GM19240 (cell line): ENCODE measurements at regions not wholly inside any gene's neighbourhood (a gene's known extent, or its start where the extent isn't known, plus 50 kb on each side); places are given as distances from the start of the nearest gene placed in this dataset.

Source experiments
- DNase-seq: peaks from one replicate; pipeline ENCODE4 v3.0.0; 2011; ENCODE audit warnings: low spot score; ENCODE audit not compliant: insufficient read length

- DNase-seq: no peak
Measured at GRCh38 chr2:611519-611918, 65.7 kb downstream of the TMEM18 start.

- no peak for DNase-seq
Measured at GRCh38 chr2:610491-610890, 66.7 kb downstream of the TMEM18 start.

DNA sequence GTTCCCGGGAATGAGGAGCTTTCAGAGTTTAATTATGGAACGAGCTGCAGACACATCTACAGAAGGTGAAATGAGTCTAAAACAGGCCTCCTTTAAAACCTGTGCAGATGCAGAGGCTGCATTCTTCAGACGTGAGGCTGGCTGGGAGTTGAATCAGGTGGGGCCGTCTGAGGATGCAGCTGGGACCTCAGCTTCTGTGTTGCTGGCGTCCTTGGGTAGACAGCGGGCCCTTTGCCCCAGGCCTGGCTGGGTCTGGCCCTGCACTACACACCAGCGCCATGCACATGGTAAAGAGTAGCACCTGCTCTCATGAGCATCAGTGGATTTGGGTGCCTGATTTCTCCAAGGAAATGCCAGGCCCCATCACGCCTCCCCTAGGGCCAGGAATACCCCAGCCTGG is 67.3 kb downstream of the TMEM18 start:
- DNase-seq: no peak

DNA sequence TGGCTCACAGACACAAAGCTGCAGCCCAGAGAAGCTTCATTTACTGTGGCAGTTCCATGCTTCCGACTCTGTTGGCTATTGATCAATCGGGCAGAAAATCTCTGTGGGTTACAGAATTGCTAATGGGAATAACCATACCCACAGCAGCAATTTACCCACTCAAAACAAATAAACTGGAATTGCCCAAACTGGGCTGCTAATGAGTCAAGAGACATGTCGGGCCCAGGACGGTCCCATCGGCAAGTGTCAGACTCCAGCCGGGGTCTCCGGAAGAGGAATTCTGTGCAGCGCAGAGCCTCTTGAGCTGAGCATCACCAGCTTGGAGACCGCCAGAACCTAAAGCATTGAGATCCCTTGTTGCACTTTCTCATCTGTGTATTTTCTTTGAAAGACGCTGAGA is 67.8 kb downstream of the TMEM18 start:
- DNase-seq: no peak

DNA sequence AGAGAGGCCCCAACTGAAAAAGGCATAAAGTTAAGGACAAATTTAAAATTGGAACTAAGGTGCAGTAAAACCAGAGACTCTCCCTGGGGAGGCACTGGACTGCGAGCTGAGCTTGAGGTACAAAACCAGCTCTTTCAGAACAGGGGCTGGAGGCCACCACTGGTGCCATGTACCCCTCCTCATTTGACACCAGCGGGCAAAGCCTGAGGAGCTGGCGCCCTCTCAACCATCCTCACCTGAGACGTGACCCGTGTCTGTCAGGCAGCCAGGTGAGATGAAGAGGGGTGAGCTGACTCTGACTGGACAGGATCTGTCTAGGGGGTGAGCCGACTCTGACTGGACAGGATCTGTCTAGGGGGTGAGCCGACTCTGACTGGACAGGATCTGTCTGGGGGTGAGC is 68.5 kb downstream of the TMEM18 start:
- no peak for DNase-seq

DNA sequence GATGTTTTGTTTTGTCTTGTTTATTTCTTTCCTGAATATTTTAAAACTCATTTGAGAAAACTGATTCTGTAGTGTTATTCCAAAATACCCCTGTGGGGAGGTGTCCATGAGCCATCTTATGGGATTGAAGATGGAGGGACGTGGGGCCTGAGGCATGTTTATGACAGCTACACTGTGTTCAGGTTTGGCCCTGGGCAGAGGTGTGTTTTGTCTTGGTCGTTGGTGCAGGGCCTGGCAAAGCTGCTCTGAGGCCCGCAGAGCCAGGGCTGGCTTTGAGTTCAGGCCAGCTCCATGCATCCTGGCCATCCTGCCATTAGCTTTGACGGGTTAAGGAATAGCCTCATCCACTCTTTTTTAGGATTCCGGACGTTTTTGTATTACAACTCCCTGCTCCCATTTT is 68.9 kb downstream of the TMEM18 start:
- no peak for DNase-seq

- DNase-seq: no peak
Measured at GRCh38 chr2:607709-608108, 69.5 kb downstream of the TMEM18 start.

- no peak for DNase-seq
Measured at GRCh38 chr2:607172-607571, 70.0 kb downstream of the TMEM18 start.

- DNase-seq: no peak
Measured at GRCh38 chr2:605674-606608, 71.3 kb downstream of the TMEM18 start.

- DNase-seq: no peak
Measured at GRCh38 chr2:604854-605524, 72.2 kb downstream of the TMEM18 start.

GRCh38 chr2:604385-604784 is 72.8 kb downstream of the TMEM18 start:
- no peak for DNase-seq

DNA sequence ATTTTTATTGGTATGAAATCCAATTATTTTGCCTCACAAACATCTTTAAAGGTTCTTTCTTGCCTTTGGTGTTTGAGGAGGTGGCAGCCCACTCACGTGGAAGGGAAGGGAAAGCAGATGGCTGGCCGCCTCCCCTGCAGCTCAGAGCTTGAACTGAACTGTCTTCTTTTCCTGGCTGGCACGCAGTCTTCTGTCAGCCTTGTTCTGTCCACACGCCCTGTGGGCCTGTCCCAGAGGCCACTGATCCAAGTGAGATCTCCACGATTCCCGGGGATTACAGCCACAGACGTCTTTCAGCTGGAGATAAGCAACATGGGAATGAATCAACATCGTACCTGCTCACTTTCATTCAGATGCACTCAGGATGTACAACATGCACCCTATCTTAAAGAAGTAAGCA is 73.3 kb downstream of the TMEM18 start:
- no peak for DNase-seq

DNA sequence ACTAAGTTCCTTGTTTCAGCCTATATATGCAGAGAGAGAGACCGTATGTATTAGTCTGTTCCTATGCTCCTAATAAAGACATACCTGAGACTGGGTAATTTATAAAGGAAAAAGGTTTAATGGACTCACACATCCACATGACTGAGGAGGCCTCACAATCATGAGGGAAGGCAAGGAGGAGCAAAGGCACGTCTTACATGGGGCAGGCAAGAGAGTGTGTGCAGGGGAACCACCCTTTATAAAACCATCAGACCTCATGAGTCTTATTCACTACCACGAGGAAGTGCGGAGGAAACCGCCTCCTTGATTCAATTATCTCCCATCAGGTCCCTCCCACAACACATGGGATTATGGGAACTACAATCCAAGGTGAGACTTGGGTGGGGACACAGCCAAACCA is 73.8 kb downstream of the TMEM18 start:
- DNase-seq: no peak

GRCh38 chr2:602571-603359 is 74.4 kb downstream of the TMEM18 start:
- DNase-seq: no peak

DNA sequence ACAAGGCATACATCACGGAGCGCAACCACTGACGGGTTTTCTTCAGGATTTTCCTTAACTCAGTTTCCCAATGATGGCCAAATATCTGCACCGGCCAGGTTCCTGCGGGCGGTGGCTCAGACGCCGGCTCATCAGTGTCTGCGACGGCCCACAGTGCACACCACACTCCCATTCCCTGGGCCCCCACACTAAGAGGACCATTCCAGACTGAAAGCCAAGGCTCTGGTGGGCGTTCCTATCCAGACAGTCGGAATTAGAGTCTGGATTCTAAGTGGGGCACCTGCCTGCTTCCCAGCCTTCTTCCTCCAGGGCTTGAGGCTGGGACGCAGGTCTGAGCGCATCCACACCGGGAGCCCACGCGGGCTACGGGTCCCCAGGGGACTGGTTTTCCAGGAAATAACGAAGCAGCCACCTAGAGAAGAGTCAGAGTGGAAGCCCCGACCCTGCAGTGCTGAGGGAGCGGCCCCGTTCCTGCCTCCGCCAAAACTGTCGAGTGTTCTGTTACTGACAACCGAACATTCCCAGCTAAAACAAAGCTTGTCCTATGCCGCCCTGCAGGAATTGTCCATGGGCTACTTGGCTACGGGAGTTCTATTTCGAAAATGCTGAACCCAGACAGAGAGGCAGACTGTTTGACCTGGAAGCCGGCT is 75.3 kb downstream of the TMEM18 start:
- DNase-seq: no peak

DNA sequence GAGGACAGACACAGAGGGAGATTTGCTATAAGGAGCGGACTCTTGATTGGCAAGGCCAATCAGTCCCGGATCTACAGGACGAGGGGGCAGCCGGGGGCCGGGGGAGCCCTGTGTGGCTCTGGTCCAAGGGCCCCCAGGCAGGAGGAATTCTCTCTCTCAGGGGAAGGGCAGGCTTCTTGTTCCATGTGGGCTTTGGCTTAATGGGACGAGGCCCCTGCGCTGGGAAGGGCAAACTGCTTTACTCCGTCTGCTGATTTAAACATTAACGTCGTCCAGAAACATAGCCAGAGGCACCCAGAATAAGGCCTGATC is 75.9 kb downstream of the TMEM18 start:
- DNase-seq: no peak

- DNase-seq: no peak
Measured at GRCh38 chr2:600542-601386, 76.4 kb downstream of the TMEM18 start.

GRCh38 chr2:599601-600000 is 77.6 kb downstream of the TMEM18 start:
- DNase-seq: no peak

DNA sequence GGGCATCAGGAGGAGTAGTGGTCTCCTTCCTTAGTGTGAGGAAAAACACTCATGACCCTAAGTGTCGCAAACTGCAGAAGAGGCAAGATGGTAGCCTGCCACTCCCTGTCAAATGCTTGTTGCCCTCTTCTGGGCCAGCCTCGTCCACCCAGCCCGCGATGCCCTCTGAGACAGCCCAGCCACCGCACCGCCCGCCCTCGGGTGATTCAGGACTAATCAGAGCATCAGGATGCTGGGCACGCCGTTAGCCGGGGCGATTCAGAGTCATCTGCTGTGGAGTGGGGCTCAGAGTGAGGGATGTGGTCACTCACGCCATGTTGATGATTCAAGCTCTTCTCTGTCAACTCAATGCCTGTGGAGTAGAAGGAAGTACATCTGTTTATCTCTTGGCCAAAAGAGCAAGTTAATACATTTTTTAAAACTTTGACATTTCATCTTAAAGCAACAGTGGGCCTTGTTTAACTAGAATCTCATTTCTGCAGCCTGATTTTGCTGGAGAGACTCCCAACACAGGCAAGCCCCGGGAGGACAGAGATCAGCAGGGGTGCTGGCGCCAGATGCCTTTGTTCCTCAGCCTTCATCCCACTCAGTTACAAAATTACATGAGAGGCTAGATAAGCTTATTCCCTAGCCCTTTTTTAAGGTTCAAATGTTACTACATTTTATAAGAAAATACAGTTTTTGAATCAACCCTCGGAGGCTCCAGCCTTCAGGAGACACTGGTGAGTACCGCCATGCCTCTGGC is 79.0 kb downstream of the TMEM18 start:
- no peak for DNase-seq
